Calu3 (cell line): ENCODE measurements at regions not wholly inside any gene's neighbourhood (a gene's known extent, or its start where the extent isn't known, plus 50 kb on each side); places are given as distances from the start of the nearest gene placed in this dataset.

Source experiments
- BruUV-seq: library from RNA; stranded (reverse); fragments of 400-500 nt; replicated peaks from 2 replicates; lab custom pipeline; 2021; lab: Mats Ljungman, UMichigan
- CTCF ChIA-PET: fragments of 300-600 bp; sonication (Branson Sonifier 250); formaldehyde crosslinking; loops from one replicate; lab custom pipeline; 2022; ENCODE audit warnings: antibody characterized with exemption; lab: Charles Lee
- DNase-seq: peaks from one replicate; pipeline ENCODE4 v3.0.0; 2022
- H3K27ac Mint-ChIP-seq: one replicate; pipeline ENCODE4 v1.8.0; 2022; ENCODE audit warnings: mixed read lengths; ENCODE audit not compliant: unreplicated experiment
- H3K27me3 Mint-ChIP-seq: one replicate; pipeline ENCODE4 v1.8.0; 2022; ENCODE audit warnings: mixed read lengths; ENCODE audit not compliant: unreplicated experiment
- H3K36me3 Mint-ChIP-seq: one replicate; pipeline ENCODE4 v1.8.0; 2022; ENCODE audit warnings: mild to moderate bottlenecking, moderate library complexity, mixed read lengths; ENCODE audit not compliant: insufficient read depth, unreplicated experiment
- H3K4me1 Mint-ChIP-seq: one replicate; pipeline ENCODE4 v1.8.0; 2022; ENCODE audit warnings: mild to moderate bottlenecking, low read depth, mixed read lengths; ENCODE audit not compliant: unreplicated experiment
- H3K4me3 Mint-ChIP-seq: one replicate; pipeline ENCODE4 v1.8.0; 2022; ENCODE audit warnings: mild to moderate bottlenecking, low read depth, moderate library complexity, mixed read lengths; ENCODE audit not compliant: unreplicated experiment
- H3K9me3 Mint-ChIP-seq: one replicate; pipeline ENCODE4 v1.8.0; 2022; ENCODE audit warnings: low read depth, mixed read lengths; ENCODE audit not compliant: unreplicated experiment
- CTCF ChIP-seq: fragments of 200-600 bp; IDR thresholded peaks from one replicate; pipeline ENCODE4 v1.8.0; 2022; ENCODE audit warnings: antibody characterized with exemption; ENCODE audit not compliant: unreplicated experiment
- intact Hi-C: fragments of 100-400 bp; cut with micrococcal nuclease; formaldehyde crosslinking; loops from one replicate; pipeline ENCODE4 v1.10.0; 2022; ENCODE audit not compliant: unreplicated experiment

- H3K4me3 Mint-ChIP-seq = peak overlapping the region; percentile 43
- CTCF ChIA-PET = interaction anchor here (0.7 to 1.6 kb wide), 9 partner anchors 9 to 1820 kb away, joined by 3 to 26 read pairs (median 5); no protein-coding TSS in a partner anchor
- H3K4me1 Mint-ChIP-seq = peaks cover 9% of the 10 kb centered on the region
- no peak overlapping the region for H3K27ac Mint-ChIP-seq
- H3K9me3 Mint-ChIP-seq = no peaks in the 10 kb centered on the region
- intact Hi-C loops = loop anchor here (2.0 to 10.0 kb wide), 2 partner anchors 20 to 478 kb away; no protein-coding TSS in a partner anchor
- H3K36me3 Mint-ChIP-seq = no peaks in the 10 kb centered on the region
- peak; percentile 67 for TF ChIP-seq CTCF
- H3K27me3 Mint-ChIP-seq = peaks cover 48% of the 10 kb centered on the region
- no TSS peak for BruUV-seq
- peak; percentile 74 for DNase-seq
These were observed 95.3 kb downstream of the CD8B2 start for GRCh38 chr2:106582148-106583143.

GRCh38 chr2:106584304-106584954, 97.3 kb downstream of the CD8B2 start:
- no TSS peak for BruUV-seq

GRCh38 chr2:106596844-106597243, 109.7 kb downstream of the CD8B2 start:
- peaks cover 9% of the 10 kb centered on the region for H3K9me3 Mint-ChIP-seq
- no peak overlapping the region for H3K4me3 Mint-ChIP-seq
- no TSS peak for BruUV-seq
- intact Hi-C loops = no loop called here
- TF ChIP-seq CTCF = no peak
- CTCF ChIA-PET = no interaction called here
- H3K27me3 Mint-ChIP-seq = no peaks in the 10 kb centered on the region
- no peak for DNase-seq
- no peaks in the 10 kb centered on the region for H3K4me1 Mint-ChIP-seq
- no peak overlapping the region for H3K27ac Mint-ChIP-seq
- no peaks in the 10 kb centered on the region for H3K36me3 Mint-ChIP-seq

More at GRCh38 chr2:106584304-106584954, 97.3 kb downstream of the CD8B2 start:
- Mint-ChIP-seq H3K27me3 (peaks cover 28% of the 10 kb centered on the region), H3K9me3 (no peaks in the 10 kb centered on the region), H3K36me3 (no peaks in the 10 kb centered on the region), H3K4me1 (peaks cover 9% of the 10 kb centered on the region), H3K4me3 (no peak overlapping the region), H3K27ac (no peak overlapping the region)
- CTCF ChIA-PET = no interaction called here
- intact Hi-C loops = loop anchor here (10.0 kb wide), 1 partner anchor 480 kb away; no protein-coding TSS in a partner anchor
- DNase-seq = no peak
- TF ChIP-seq CTCF = no peak

- Mint-ChIP-seq H3K36me3 (no peaks in the 10 kb centered on the region), H3K4me1 (no peaks in the 10 kb centered on the region), H3K27me3 (no peaks in the 10 kb centered on the region), H3K9me3 (peaks cover 16% of the 10 kb centered on the region), H3K27ac (no peak overlapping the region), H3K4me3 (no peak overlapping the region)
- no peak for DNase-seq
- intact Hi-C loops = no loop called here
- CTCF ChIA-PET = no interaction called here
- no TSS peak for BruUV-seq
- no peak for TF ChIP-seq CTCF
These were observed 112.4 kb downstream of the CD8B2 start for GRCh38 chr2:106599540-106599939.
